Panc1 (cell line): ENCODE measurements at regions not wholly inside any gene's neighbourhood (a gene's known extent, or its start where the extent isn't known, plus 50 kb on each side); places are given as distances from the start of the nearest gene placed in this dataset.

ENCODE experiments used
- ATAC-seq: fragments of 200-7000 bp; cut with Tn5 transposase; 2 replicates; pipeline ENCODE4 v1.9.1; 2020; ENCODE audit warnings: mild to moderate bottlenecking, moderate library complexity
- BruUV-seq: library from RNA; stranded (reverse); fragments of 400-500 nt; replicated peaks from 2 replicates; lab custom pipeline; 2021; lab: Mats Ljungman, UMichigan
- CTCF ChIA-PET: fragments of 300-600 bp; sonication (Branson Sonifier 250); formaldehyde crosslinking; loops from one replicate; lab custom pipeline; 2022; ENCODE audit warnings: antibody characterized with exemption; lab: Charles Lee
- POLR2A ChIA-PET: fragments of 300-600 bp; sonication (Branson Sonifier 250); formaldehyde crosslinking; loops from one replicate; lab custom pipeline; 2022; ENCODE audit warnings: antibody characterized with exemption; lab: Charles Lee
- DNase-seq: peaks from one replicate; pipeline ENCODE4 v3.0.0-alpha.2; 2010; ENCODE audit warnings: low read depth, low spot score
- H3K27ac ChIP-seq: 2 replicates; pipeline ENCODE4 v1.5.1; 2011; ENCODE audit warnings: mild to moderate bottlenecking, low read length, inconsistent platforms
- H3K27me3 ChIP-seq: fragments of 200-500 bp; sonication (Bioruptor generic); 2 replicates; pipeline ENCODE4 v1.6.0; 2014; ENCODE audit warnings: low read length, inconsistent platforms; ENCODE audit not compliant: control insufficient read depth, insufficient read depth
- H3K36me3 ChIP-seq: fragments of 200-500 bp; sonication (Bioruptor generic); 2 replicates; pipeline ENCODE4 v1.5.1; 2014; ENCODE audit warnings: inconsistent platforms, mild to moderate bottlenecking, low read length, moderate library complexity; ENCODE audit not compliant: control insufficient read depth, insufficient read depth
- H3K4me1 ChIP-seq: 2 replicates; pipeline ENCODE4 v1.5.1; 2011; ENCODE audit warnings: inconsistent platforms, mild to moderate bottlenecking, low read length, moderate library complexity; ENCODE audit not compliant: control insufficient read depth, insufficient read depth
- H3K4me3 ChIP-seq, 2 experiments: 2 replicates each; pipeline ENCODE4 v1.5.1; 2011 to 2012; ENCODE audit warnings: low read depth in 2 of 2, low read length in 2 of 2, mild to moderate bottlenecking in 2 of 2, inconsistent platforms in 1 of 2, moderate library complexity in 1 of 2
- H3K9me3 ChIP-seq: fragments of 200-500 bp; sonication (Bioruptor generic); 2 replicates; pipeline ENCODE4 v1.5.1; 2014; ENCODE audit warnings: low read depth, mild to moderate bottlenecking, inconsistent platforms, low read length, moderate library complexity; ENCODE audit not compliant: control insufficient read depth, insufficient read depth
- CTCF ChIP-seq: fragments of 450-650 bp; IDR thresholded peaks from 2 replicates; pipeline ENCODE4 v1.5.1; 2017; ENCODE audit warnings: mild to moderate bottlenecking
- POLR2AphosphoS5 ChIP-seq: IDR thresholded peaks from 2 replicates; pipeline ENCODE4 v1.6.1; 2012; ENCODE audit warnings: mild to moderate bottlenecking, low read depth, low read length, moderate library complexity
- REST ChIP-seq, 2 experiments: IDR thresholded peaks; 2 replicates each; pipeline ENCODE4 v1.6.1; 2011 to 2012; ENCODE audit warnings: low read depth in 2 of 2, control low read depth in 1 of 2, low read length in 1 of 2, mild to moderate bottlenecking in 1 of 2, moderate library complexity in 1 of 2; ENCODE audit not compliant: insufficient read depth in 1 of 2
- SIN3A ChIP-seq: IDR thresholded peaks from 2 replicates; pipeline ENCODE4 v1.6.1; 2012; ENCODE audit warnings: low read depth, mild to moderate bottlenecking, low read length, moderate library complexity, borderline replicate concordance; ENCODE audit not compliant: insufficient read depth
- TCF7L2 ChIP-seq: IDR thresholded peaks from 2 replicates; pipeline ENCODE4 v1.6.1; 2011; ENCODE audit warnings: mild to moderate bottlenecking, low read depth, low read length, inconsistent platforms
- in situ Hi-C: cut with HindIII; loops from 2 replicates; pipeline ENCODE4 v1.10.0; 2016; ENCODE audit warnings: low sequenced_read_pairs, low pct_unique_long_range_greater_than_20kb
- intact Hi-C: fragments of 100-400 bp; cut with micrococcal nuclease; formaldehyde crosslinking; loops from one replicate; pipeline ENCODE4 v1.10.0; 2022; ENCODE audit not compliant: unreplicated experiment

GRCh38 chr3:145134738-145135137 lies 1026.2 kb downstream of the PLOD2 start:
- CTCF ChIA-PET = no interaction called here
- intact Hi-C loops = no loop called here
- in situ Hi-C loops = no loop called here
- Histone ChIP-seq H3K9me3 (peaks cover 3% of the 10 kb centered on the region; the same call in 1 of the 2 replicates), H3K27ac (no peak overlapping the region), H3K27me3 (no peaks in the 10 kb centered on the region), H3K36me3 (no peaks in the 10 kb centered on the region; the same call in 1 of the 2 replicates), H3K4me3 (no peak overlapping the region), H3K4me1 (no peaks in the 10 kb centered on the region)
- BruUV-seq = no TSS peak
- ATAC-seq = no peak
- no peak for DNase-seq
- no peak for TF ChIP-seq POLR2AphosphoS5
- no peak for TF ChIP-seq CTCF
- no peak for TF ChIP-seq SIN3A
- TF ChIP-seq REST (IDR thresholded peaks at IDR 0.05; ENCODE audit: insufficient read depth in 1 of 2, low read depth in 2 of 2, low read length in 1 of 2) = no peak
- no peak for TF ChIP-seq TCF7L2
- POLR2A ChIA-PET = no interaction called here

- Histone ChIP-seq H3K27me3 (no peaks in the 10 kb centered on the region), H3K4me3 (no peak overlapping the region), H3K9me3 (peaks cover 6% of the 10 kb centered on the region; the same call in 1 of the 2 replicates), H3K27ac (no peak overlapping the region), H3K36me3 (no peaks in the 10 kb centered on the region), H3K4me1 (no peaks in the 10 kb centered on the region)
- intact Hi-C loops (no loop called here), in situ Hi-C loops (no loop called here)
- DNase-seq = no peak
- CTCF ChIA-PET = no interaction called here
- POLR2A ChIA-PET = no interaction called here
- no TSS peak for BruUV-seq
- no peak for TF ChIP-seq CTCF
- TF ChIP-seq POLR2AphosphoS5 = no peak
- ATAC-seq = no peak
Measured at GRCh38 chr3:145144361-145144760, 1016.6 kb downstream of the PLOD2 start.

- in situ Hi-C loops = no loop called here
- no peak overlapping the region for H3K27ac ChIP-seq
- H3K9me3 ChIP-seq = peaks cover 6% of the 10 kb centered on the region; the same call in 1 of the 2 replicates
- no peak for ATAC-seq
- no peak overlapping the region for H3K4me3 ChIP-seq
- DNase-seq = no peak
- H3K36me3 ChIP-seq = no peaks in the 10 kb centered on the region
- H3K27me3 ChIP-seq = no peaks in the 10 kb centered on the region
- ChIA-PET CTCF (no interaction called here), POLR2A (no interaction called here)
- no peaks in the 10 kb centered on the region for H3K4me1 ChIP-seq
- BruUV-seq = no TSS peak
- intact Hi-C loops = no loop called here
- no peak for TF ChIP-seq CTCF
- TF ChIP-seq REST (IDR thresholded peaks at IDR 0.05; ENCODE audit: insufficient read depth in 1 of 2, low read depth in 2 of 2, low read length in 1 of 2) = no peak
- no peak for TF ChIP-seq SIN3A
- no peak for TF ChIP-seq TCF7L2
- TF ChIP-seq POLR2AphosphoS5 = no peak
Measured at GRCh38 chr3:145145461-145145860, 1015.5 kb downstream of the PLOD2 start.
